ENCODE measurements at regions not wholly inside any gene's neighbourhood (a gene's known extent, or its start where the extent isn't known, plus 50 kb on each side); places are given as distances from the start of the nearest gene placed in this dataset.
A peak's percentile ranks its signal among the peaks of the same experiment; 100 is the strongest.

DNA sequence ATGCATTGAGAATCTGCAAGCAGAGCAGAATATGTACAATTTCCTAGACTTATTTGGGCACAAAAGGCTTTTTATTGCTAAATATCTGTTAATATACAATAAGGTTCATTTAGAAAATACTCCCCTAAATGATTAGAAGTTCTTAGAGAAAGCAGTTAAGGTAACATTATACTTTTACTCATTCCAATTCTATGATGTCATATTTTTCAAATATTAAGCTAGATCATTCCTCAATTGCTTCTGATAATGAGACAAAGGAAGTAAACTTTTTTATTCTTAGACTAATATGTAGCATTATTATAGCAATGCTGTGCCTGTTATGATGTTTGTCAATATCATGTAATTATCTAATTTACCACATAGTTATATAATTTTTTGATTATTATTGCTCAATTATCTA, 447.0 kb downstream of the SLC16A7 start:
- DNase-seq (ENCODE audit: low read depth in 2 of 2) = no peak

DNA sequence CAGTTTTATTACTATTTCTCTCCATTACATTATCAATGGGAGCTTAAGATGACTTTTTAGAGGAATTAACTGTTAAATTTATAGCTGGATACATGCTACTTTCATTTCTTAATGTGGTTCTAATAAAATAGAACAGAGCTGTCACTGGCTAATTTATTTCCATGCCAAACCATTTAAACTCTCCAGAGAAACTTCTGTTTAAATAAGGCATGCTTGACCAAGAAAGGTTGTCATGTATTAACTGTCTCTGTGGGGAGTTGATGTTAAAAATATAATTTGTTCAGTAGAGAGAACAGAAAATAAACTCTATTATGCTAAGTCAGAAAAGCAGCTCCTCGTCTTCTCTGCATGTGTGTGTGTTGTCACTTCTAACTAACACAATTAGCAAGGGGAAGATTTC, 447.4 kb downstream of the SLC16A7 start:
- peak in 1 of 2 experiments; percentile 21 for DNase-seq (ENCODE audit: low read depth in 2 of 2)

DNA sequence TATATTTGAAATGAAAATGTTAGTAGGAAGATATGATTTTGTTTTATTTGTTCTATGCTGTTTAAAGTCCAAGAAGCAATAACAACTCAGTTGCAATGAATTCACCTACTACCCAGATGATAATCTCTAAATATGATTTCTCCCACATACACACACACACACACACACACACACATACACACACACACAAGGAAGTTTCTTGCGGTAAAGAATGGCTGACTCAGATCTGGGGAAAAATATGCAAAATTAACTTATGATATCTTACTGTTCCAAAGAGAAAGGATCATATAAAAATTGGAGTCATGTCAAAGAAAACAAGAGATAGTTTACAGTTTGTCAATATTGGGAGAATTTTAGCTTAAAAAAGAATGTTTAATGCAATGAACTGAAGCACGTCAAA, 456.7 kb downstream of the SLC16A7 start:
- peak in 1 of 2 experiments; percentile 14 for DNase-seq (ENCODE audit: low read depth in 2 of 2)

DNA sequence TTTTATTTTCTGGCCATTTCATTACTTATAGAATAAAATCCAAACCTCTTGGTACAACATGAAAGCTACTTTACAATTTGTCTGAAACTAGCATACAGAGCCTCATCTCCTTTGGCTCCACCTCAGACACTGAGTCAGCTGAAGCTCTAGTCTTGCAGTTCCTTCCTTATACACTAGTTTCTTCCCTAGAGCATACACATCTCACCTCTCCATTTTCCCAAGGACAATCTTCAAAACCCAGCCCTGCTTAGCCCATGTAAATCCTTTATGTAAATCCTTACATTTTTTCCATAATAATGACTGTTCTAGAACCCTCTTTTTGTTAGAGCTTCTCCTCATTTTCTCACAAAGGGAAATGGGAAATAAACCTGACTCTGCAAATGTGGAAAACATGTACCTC, 463.4 kb downstream of the SLC16A7 start:
- DNase-seq (ENCODE audit: low read depth in 2 of 2) = no peak

DNA sequence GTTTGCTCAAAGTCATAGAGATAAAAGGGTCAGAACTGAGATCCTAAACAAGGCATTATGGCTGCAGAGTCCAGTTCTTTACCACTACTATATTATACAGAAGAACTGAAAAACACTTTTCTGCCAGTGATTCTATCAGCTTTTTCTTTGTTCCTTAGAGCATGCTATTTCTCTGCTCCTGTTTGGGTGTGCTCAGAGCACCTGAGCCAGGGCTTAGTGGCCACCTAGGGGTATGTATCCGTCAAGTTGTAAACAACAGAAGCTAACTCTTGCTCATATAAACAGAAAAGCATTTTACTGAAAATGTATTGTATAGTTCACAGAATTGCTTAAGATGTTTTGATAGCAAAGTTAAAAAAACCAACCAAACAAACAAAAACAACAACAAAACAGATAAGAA, 470.8 kb downstream of the SLC16A7 start:
- DNase-seq (ENCODE audit: low read depth in 2 of 2) = no peak

DNA sequence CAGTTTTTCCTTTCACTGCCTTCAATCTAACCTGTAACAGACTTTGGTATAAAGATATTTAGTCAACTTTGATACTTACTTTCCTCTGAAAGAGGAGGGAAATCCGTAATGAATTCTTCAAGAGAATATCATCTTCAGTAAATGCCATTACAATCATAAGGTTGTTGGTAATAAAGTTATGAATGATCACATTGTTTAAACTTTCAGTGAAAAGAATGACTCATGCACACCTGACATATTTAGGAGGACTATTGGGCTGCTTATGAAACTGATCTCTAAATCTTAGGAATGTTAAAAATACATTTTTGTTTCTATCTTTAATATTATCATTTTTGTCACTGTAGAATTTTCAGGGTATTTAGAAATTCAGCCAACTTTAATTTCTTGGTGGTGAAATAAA, 474.7 kb downstream of the SLC16A7 start:
- no peak for DNase-seq (ENCODE audit: low read depth in 2 of 2)

DNA sequence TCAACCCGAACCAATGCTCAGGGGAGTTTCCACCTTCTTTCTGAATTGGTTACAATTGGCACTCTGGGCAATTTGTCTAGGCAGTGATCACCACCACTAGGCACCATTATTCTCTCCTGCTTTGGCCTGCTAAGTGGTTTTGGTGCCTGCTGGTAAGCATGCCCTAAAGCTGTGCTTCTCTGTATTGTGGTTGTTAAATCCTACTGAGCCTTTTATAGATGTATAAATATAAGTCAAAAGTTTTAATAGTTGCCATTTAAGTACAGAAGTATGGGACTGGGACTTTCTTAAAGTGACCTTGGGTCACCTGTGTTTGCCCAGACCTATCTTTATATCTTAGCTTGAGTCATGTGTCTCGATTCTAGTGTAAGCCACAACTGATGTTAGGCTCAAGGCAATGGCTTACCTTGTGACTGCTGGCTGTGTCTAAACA, 475.9 kb downstream of the SLC16A7 start:
- DNase-seq (ENCODE audit: low read depth in 2 of 2) = no peak

DNA sequence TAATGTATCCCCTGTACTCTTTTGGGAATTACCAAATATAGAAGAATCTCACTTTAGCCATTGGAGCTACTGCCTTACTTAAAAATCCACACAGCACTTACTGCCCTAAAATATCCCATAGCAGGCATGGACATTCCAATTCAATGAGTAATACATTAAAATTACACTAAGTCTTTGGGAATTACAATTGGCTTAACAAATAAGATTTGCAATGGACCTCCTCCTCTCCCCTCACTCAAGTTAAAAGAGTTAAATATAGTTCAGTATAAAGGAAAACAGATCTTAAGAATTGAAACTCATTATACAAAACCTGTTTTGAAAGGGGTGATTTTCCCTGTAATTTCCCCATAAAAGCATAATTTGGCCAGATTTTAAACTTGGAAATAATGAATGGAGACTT, 477.1 kb downstream of the SLC16A7 start:
- peak; percentile 66 to 75 for DNase-seq (ENCODE audit: low read depth in 2 of 2)

DNA sequence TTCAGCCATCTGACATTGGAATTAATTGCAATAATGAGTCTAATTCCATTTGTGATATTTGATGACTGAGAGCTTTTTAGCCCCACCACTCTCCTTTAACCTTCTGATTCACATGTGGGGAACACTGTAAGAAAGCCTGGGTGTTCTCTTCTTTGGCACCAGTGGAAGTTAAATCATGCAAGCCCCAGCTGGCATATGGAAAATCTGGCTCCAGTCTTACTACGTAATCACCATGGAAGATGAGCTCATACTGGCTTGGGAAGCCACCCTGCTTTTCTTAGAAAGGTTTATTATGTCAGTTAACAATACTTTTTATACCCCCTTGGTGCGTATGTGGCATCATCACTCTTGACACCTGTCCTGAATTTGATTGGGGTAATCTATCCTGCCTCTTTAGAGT, 479.3 kb downstream of the SLC16A7 start:
- no peak for DNase-seq (ENCODE audit: low read depth in 2 of 2)

DNA sequence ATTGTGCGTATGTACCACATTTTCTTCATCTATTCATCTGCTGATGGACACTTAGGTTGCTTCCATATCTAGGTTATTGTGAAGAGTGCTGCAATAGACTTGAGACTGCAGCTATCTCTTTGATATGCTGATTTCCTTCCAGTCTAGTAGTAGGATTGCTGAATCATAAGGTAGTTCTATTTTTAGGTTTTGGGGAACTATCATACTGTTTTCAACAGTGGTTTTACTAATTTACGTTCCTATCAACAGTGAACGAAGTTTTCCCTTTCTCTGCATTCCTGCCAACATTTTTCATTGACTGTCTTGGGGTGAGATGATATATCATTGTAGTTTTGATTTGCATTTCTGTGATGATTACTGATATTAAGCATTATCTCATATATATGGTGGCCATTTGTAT, 482.2 kb downstream of the SLC16A7 start:
- DNase-seq (ENCODE audit: low read depth in 2 of 2) = peak in 1 of 2 experiments; percentile 37

DNA sequence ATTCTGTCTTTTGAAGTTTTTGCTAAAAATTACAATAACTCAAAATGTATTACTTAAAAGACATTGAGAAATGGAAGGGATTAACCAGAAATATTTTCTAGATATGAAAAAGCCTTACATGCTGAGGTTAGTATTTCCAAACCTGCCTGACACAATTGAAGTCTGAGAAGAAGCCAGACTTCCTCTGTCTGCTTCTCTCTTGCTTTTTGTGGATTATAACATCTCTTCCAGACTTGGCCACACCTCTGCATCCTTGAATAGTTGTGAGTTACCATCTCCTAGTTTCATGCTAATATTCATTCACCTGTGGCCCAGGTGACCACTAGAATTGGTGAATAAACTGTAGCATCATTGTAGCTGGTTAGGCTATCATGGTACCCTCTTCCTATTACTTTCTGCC, 497.6 kb downstream of the SLC16A7 start:
- DNase-seq (ENCODE audit: low read depth in 2 of 2) = no peak

DNA sequence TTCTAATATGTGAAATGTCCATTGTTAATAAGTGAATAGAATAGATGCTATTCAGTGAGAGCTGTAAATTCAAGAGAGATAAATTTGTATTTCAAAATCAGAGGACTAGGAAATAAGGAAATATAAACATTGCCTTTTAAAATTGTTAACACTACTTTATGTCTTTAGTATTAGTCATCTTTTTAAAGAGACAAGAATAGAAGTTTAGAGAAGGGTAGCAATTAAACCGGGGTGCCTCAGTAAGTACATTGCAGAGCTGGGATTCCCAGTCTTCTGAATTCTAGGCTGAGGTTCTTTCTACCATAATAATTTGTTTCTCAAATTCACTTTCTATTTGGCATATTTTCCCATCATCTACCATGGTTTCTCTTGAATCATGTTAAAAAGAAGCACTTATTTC, 498.6 kb downstream of the SLC16A7 start:
- no peak for DNase-seq (ENCODE audit: low read depth in 2 of 2)

DNA sequence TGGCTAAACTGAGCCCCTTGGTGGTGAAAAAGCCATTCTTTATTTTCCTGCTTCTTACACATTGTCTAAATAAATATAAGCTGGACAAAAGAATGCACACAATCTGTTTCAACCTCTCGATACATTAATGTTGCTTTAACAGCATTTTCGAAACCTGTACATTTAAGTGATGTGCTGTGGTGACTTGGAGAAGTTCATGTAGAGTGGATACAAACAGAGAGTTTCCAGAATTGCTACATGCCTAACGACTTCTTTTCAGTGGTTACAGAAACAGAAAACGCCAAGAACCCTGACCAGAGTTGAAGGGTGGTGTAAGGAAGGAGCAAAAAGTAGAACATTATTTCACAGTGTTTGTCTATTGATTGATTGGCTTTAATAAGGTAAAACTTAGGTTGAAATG, 500.9 kb downstream of the SLC16A7 start:
- no peak for DNase-seq (ENCODE audit: low read depth in 2 of 2)

DNA sequence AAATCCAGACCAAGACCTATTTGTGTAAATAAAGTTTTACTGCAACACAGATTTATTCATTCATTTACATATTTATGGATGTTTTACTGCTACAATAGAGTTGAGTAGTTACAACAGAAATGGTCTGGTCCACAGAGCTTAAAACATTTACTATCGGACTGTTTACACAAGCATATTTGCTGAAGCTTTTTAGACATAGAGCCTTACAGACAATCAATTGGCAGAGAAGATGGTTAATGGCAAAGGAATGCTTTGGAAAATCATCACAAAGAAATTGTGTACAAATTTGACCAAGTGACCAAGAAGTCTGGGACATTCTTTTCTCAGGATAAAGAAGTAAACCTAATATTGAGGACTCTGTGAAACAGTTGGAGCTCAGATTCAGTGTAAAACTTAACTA, 504.3 kb downstream of the SLC16A7 start:
- DNase-seq (ENCODE audit: low read depth in 2 of 2) = no peak

DNA sequence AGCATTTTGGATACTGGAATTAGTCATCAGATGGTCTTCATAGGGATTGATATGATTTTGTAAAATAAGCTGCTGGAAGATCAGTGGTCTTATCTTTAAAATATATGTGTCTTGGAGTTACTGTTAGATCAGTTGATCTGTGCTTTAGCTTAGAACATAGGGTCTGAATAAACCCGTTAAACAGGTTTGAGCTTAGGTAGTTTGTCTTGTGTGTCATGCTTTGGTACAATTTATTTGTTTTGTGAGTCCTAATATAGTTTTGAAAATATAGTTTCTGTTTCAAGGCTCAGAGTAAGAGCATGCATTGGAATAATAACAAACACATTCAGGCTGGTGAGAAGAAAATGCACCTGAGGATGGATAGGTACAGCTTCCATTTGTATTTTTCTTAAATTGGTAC, 505.0 kb downstream of the SLC16A7 start:
- DNase-seq (ENCODE audit: low read depth in 2 of 2) = no peak

DNA sequence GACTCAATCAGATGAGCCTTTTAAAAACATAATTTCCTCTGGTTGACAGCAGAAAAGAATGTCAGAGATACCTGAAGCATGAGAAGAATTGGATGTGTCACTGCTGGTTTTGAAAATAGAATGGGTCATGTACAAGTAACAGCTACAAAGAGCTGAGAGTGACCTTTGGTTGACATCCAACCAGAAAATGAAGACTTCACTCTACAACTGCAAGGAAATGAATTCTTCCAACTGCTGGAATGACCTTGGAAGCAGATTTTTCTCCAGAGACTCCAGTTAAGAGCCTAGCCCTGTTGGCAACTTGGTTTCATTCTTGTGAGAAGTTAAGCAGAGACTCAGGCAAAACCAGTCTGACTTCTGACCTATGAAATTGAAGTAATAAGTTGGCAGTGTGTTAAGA, 505.9 kb downstream of the SLC16A7 start:
- peak; percentile 32 to 40 for DNase-seq (ENCODE audit: low read depth in 2 of 2)

DNA sequence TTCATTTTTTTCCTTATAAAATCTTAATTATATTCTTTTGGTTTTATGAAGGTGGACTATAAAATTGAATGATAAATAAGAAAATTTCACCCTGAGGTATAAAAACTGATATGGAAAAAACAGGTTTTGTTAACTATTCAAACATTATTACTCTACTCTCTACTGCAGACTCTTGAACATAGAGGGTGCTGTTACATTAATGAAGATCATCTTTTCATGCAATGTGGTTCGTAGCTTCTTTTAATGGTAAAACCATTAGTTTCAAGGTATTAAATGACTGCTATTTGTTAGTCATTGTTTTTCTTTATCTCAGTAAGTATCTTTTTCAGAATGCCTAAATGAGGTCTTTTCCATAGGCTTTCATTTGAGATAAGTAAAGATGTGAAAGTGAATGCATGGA, 510.4 kb downstream of the SLC16A7 start:
- DNase-seq (ENCODE audit: low read depth in 2 of 2) = no peak

DNA sequence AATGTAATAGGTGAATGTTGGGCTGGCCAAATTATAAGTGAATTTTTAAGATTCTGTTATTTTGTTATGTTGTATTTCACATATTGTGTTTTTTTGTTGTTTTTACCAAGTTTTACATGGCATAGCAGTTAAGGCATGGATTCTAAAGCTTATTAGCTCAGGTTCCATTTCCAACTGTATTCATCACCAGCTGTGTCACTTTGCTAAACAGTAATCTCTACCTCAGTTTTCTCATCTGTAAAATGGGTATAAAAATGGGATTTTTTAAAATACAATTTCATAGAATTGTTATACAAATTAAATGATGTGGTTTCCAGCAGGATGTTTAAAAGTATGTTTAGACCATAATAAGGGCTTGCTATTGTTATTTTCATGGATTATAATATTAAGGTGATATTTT, 512.2 kb downstream of the SLC16A7 start:
- no peak for DNase-seq (ENCODE audit: low read depth in 2 of 2)

DNA sequence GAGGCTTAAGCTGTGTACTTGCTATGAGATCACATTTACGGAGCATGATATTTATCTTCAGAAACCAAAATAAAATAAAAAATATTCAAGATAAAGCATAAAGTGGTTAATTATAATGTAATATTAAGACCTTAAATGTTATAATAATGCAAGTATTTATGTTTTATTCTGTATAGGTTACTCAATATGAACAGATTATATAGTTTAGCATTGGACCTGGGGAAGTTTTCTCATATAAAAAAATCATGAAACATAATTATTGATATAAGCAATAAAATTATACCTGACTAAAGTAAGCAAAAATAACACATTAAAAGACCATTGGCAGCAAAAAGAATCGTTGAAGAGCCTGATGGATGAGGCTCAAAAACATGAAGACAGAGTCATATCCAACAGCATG, 516.2 kb downstream of the SLC16A7 start:
- no peak for DNase-seq (ENCODE audit: low read depth in 2 of 2)

DNA sequence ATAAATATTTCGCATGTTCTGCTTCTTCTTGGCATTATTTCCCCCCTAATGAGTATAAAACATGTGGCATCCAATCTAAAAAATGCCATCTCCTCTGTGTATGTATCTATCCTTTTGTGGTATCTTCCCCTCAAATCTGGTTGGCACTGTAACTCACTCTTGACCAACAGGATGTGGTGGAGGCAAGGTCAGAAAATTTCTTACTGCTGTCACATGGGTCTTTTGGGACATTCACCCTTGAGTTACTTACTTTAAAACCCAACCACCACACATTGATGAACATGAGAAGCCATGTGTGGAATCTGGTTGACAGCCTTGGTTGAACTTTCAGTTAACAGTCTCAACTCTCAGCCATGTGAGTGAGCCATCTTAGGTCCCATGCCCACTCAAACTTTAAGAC, 516.9 kb downstream of the SLC16A7 start:
- DNase-seq (ENCODE audit: low read depth in 2 of 2) = no peak

DNA sequence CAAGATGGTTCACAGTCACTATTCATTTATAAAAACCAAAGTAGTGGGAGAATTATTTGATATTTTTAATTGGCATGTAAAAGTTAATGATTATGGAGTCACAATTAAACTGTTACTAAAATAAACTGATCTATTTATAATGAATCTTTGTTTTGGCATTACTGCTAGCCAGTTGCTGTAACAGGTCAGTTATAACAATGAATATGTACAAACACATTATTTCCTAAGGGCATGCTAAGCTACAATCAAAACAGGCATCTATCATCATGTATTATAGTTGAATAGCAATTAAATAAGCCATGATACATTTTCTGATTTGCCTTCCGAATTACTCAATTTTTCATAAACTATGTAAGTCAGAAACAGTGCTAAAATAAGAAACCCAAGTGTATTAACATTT, 518.3 kb downstream of the SLC16A7 start:
- no peak for DNase-seq (ENCODE audit: low read depth in 2 of 2)

DNA sequence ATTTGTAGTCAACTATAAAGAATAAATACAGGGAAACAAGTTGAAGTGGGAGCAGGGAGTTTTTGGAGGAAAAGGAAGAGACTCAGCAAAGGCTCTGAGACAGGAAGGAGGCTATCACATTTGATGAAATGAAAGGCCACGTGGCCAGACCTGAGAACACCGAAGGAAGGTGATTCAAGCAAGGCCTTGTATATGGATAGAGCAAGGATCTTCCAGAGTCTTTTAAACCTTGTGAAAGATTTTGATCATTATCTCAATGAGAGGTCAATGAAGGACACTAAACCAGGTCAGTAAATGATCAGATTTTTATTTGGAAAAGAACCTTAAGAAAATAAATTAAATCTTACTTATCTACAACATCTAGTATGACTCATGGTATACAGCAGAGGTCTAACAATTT, 523.5 kb downstream of the SLC16A7 start:
- no peak for DNase-seq (ENCODE audit: low read depth in 2 of 2)

DNA sequence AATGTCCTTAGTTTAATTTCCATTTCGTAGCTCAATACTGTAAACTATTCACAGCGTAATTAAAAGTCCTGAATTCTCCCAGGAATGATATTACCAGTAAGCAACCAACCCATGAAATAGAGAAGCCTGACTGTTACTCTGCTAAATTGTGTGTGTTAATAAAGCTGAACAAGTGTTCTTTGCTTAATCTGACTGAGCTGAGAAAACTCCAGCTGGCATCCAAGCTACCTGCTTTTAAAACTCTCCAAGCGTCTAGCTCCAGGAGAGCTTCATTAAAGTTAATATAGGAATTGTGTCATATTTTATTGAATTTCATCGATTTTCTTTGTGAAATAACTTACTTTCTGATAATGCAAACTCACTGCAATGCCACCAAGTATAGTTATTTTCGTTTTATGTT, 524.4 kb downstream of the SLC16A7 start:
- no peak for DNase-seq (ENCODE audit: low read depth in 2 of 2)

DNA sequence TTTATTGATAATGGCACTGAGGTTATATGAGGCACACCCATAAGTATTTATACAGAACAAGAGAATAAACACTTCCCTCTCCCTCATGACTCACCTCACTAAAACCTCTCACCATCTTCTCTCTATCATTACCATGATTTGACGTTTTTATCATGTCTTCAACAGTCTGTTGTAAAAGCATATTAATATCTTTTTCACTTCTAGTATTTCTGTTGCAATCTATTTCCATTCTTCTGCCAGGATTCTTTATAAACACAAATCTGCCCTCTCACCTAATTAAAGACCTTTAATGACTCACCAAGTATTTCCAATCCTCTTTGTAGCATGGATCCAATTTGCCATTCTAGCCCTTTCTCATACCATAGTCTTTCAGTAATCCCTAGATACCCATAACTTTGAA, 527.7 kb downstream of the SLC16A7 start:
- peak; percentile 34 to 45 for DNase-seq (ENCODE audit: low read depth in 2 of 2)

DNA sequence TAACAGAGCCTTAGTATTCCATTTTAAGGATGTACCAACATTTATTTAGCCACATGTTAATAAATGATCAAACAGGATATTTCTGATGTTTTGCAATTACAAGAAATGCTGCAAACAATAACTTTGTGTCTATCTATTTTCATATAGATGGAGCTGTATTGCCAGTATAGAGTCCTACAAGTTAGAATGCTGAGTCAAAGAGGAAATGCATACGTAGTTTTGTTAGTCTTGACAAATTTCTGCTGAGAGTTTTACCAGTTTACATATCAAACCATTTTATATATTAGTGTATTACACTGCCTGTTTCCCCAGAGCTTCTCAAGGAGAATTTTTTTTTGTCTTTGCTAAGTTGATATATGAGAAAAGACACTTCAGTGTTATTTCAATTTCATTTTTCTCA, 541.7 kb downstream of the SLC16A7 start:
- DNase-seq (ENCODE audit: low read depth in 2 of 2) = no peak

All from fibroblast of skin of left biceps (primary cell).